ENCODE measurements at regions not wholly inside any gene's neighbourhood (a gene's known extent, or its start where the extent isn't known, plus 50 kb on each side); places are given as distances from the start of the nearest gene placed in this dataset.

- no peak for TF ChIP-seq CTCF (conservative IDR thresholded peaks at IDR 0.05 in 1 of 2, IDR thresholded peaks at IDR 0.05 in 1 of 2; ENCODE audit: extremely low read depth in 1 of 2, insufficient read depth in 1 of 2, low read depth in 1 of 2, low read length in 2 of 2)
- no peak for TF ChIP-seq EZH2 (IDR thresholded peaks at IDR 0.05; ENCODE audit: borderline replicate concordance, low read length)
Measured at GRCh38 chr12:77228376-77228775, 163.0 kb upstream of the E2F7 start.
